ENCODE measurements at regions not wholly inside any gene's neighbourhood (a gene's known extent, or its start where the extent isn't known, plus 50 kb on each side); places are given as distances from the start of the nearest gene placed in this dataset.
"Not testable (repeated sequence)": the region's sequence is repeated elsewhere in the genome, so short reads cannot be mapped to it uniquely, and the experiment has no call there.

DNA sequence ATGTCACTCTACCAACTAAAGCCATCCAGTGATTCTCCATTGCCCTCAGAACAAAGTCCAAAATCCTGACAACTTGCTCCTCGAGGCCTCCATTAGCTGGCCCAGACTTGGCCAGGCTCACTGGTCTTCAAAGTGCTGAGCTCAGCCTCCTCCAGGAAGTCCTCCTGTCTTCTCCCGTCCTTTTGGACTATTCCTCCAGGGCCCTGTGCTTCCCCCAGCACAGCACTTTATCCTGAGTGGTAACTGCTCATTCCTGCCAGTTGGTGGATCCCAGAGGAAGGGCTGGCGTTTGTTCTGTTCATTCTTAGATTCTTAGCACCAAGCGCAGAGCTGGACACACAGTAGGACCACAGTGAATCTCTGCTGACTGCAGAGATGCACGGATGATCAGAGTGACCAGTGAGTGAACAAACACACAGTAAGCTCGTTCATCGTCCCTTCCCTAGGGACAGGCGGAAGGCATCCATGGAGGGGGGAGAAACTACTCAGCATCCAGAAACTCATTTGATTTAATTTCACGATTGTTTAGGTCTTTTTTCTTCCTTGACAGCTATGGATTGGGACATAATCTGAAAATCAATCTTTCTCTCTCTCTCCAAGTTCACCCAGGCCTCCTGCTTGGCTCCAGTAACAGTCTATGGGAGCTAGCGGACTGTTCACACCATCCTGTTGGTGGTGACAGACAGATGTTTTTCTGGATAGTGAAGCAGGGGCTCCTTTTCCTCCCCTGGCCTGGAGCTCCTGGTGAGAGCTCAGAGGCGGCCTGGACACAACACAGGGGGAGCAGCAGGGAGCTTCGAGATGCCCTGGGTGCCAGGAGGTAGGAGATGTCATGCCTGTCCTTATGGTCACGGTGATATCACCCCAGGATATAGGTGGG lies 180.2 kb downstream of the PTPRU start:
- no peak for DNase-seq (ENCODE audit: extremely low read depth in 1 of 2, low read depth in 1 of 2)

- DNase-seq (ENCODE audit: extremely low read depth in 1 of 2, low read depth in 1 of 2): no peak
These were observed 179.5 kb downstream of the PTPRU start for GRCh38 chr1:29415861-29416260.

GRCh38 chr1:29415156-29415830 lies 179.0 kb downstream of the PTPRU start:
- no peak for DNase-seq (ENCODE audit: extremely low read depth in 1 of 2, low read depth in 1 of 2)

DNA sequence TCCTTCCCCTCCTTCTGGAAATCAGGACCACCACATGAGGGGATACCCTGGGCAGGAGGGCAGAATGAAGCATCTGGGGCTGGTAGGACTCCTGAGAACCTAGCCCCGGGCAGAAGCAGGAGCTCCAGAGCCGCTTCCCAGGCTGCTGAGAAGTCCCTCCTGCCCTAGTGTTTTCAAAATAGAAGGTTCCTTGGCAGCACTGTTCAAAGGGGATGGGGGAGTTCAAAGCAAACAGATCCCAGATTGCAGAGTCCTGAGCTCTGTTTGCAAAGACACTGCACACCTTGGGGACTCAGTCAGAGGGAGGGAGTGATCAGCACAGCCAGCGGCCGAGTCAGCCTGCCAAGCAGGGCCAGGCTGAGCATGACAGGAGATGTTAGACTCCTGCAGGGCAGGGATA lies 177.8 kb downstream of the PTPRU start:
- DNase-seq (ENCODE audit: extremely low read depth in 1 of 2, low read depth in 1 of 2): no peak

GRCh38 chr1:29413661-29414060 lies 177.3 kb downstream of the PTPRU start:
- no peak for DNase-seq (ENCODE audit: extremely low read depth in 1 of 2, low read depth in 1 of 2)

GRCh38 chr1:29412591-29412990 lies 176.3 kb downstream of the PTPRU start:
- no peak for DNase-seq (ENCODE audit: extremely low read depth in 1 of 2, low read depth in 1 of 2)

GRCh38 chr1:29410476-29410875 lies 174.2 kb downstream of the PTPRU start:
- no peak for DNase-seq (ENCODE audit: extremely low read depth in 1 of 2, low read depth in 1 of 2)

- no peak for DNase-seq (ENCODE audit: extremely low read depth in 1 of 2, low read depth in 1 of 2)
These were observed 173.3 kb downstream of the PTPRU start for GRCh38 chr1:29409616-29410015.

DNA sequence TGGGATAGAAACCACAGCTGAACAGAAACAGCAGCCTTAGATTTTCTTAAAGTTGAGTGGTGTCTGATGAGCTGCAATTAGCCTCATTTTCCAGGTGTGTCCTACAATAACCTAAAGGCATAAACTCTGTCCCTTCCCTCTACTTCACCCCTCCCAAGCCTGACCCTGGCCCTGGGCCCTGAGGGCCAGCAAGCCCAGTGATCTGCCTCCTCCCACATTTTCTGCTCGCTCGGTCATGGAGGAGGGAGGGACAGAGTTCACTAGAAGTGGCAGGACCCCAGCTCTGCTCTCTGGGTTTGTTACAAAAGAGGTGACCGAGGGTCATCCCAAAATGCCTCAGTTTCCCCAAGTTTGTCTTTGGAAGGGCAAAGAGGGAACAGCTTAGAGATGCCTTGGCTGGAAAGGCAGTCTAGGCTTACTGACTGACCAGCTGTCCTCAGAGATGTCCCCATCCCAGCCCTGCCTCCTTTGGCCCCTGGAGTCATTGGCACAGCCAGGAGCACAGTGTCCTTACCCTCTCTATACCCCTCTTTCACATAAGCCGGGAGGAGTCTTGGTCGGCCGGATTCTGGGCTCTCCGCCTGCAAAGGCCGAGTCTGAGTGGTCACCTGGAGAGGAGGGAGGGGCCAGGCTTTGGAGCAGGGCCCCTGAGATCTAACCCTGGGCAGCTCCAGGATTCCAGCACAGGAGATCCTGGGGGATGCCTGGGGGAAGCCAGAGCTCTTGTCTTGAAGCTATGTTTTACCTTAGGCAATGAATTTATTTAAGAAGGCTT lies 172.7 kb downstream of the PTPRU start:
- no peak for DNase-seq (ENCODE audit: extremely low read depth in 1 of 2, low read depth in 1 of 2)

DNA sequence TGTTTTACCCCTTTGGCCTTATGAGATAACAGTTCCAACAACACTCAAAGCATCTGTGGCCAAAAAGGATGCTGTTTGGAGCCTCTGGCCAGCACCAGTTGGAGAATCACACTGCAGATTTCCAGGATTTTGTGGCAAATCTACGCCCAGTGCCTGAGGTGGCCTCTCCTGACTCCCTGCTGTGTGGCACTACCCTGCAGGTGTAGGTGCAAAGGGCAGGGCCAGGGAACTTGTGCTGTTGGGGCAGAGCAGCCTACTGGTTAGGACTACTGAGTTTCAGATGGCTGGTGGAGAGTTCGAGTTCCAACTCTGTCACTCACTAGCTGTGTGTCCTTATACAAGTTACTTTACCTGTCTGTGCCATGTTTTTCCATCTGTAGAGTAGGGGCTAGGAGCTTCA lies 170.5 kb downstream of the PTPRU start:
- no peak for DNase-seq (ENCODE audit: extremely low read depth in 1 of 2, low read depth in 1 of 2)

GRCh38 chr1:29400203-29400602 lies 163.9 kb downstream of the PTPRU start:
- DNase-seq (ENCODE audit: extremely low read depth in 1 of 2, low read depth in 1 of 2): not testable (repeated sequence)

DNA sequence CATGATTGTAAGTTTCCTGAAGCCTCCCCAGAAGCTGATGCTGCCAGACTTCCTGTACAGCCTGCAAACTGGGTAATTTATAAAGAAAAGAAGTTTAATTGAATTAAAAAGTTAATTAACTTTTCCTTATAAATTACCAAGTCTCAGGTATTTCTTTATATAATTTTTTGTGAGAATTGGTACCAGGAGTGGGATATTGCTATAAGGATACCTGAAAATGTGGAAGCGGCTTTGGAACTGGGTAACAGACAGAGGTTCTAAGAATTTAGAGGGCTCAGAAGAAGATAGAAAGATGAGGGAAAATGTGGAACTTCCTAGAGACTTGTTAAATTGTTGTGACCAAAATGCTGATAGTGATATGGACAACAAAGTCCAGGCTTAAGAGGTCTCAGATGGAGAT lies 163.1 kb downstream of the PTPRU start:
- no peak for DNase-seq (ENCODE audit: extremely low read depth in 1 of 2, low read depth in 1 of 2)

DNA sequence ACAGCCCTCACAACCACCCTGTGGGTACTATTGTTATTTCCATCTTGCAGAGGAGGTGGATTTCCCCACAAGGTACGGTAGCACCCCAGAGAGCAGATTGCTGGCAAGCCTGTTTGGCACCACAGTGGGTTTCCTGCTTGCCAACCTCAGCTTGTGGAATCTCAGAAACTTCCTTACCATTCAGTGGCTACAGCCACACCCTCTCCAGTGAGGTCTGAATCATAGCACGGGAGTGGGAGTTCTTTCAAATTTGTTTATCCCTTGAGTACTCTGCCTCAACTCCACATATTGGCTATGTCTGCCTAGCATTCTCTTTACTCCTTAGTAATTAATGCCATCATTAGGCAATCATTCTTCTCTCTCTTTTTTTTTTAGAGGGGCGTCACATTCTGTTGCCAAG lies 162.1 kb downstream of the PTPRU start:
- no peak for DNase-seq (ENCODE audit: extremely low read depth in 1 of 2, low read depth in 1 of 2)

DNA sequence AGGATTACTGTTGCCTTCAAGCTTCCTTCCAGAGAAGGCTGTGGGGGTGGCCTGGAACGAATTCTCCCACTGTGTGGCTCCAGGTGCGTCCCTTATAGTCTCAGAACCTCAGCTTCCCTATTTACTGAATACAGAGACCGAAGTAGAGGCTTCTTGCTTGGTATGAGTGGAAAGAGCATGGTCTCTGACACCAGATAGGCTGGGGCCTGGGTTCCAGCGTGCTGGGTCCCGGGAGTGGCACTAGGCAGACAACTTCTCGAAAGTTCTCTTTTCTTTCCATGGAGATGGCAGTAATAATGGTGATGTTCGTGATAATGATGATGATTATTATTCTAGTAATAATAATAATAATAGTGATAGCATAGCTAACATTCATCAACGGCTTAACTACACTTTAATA lies 161.7 kb downstream of the PTPRU start:
- DNase-seq (ENCODE audit: extremely low read depth in 1 of 2, low read depth in 1 of 2): no peak

- DNase-seq (ENCODE audit: extremely low read depth in 1 of 2, low read depth in 1 of 2): no peak
These were observed 160.9 kb downstream of the PTPRU start for GRCh38 chr1:29397256-29397590.

GRCh38 chr1:29396438-29397255 lies 160.3 kb downstream of the PTPRU start:
- DNase-seq (ENCODE audit: extremely low read depth in 1 of 2, low read depth in 1 of 2): no peak

DNA sequence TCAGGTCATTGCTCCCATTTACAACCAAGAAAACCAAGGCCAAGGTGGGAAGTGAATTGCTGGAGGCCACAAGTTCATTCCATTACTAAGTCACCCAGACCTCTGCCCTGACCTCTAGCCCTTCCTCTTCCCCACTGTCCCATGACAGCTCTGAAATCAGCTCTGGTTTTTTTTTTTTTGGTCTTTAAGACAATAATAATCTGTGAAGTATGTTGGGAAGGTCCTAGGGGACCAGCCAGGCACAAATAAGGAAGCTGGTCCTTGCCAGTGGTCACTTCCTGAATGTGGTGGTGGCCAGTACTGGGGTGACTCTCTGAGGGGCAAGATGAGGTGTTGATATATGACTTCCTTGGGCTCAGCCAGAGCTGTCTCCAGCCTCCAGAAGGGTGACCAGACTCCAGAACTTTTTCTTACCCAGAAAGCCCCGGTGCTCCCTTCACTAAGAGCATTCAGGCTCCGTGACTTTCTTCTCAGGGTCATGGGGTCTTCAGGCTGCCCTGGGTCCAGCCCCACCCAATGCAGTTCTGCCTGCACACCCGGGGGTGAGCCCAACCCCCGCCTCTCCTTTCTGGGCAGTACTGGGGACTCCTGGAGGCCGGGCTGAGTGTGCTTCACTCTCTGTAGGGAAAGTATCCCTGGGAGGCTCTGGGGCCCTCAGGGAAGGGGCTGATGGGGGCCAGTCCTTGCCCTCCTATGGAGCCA lies 159.6 kb downstream of the PTPRU start:
- no peak for DNase-seq (ENCODE audit: extremely low read depth in 1 of 2, low read depth in 1 of 2)

- DNase-seq (ENCODE audit: extremely low read depth in 1 of 2, low read depth in 1 of 2): no peak
These were observed 158.4 kb downstream of the PTPRU start for GRCh38 chr1:29394521-29395225.

DNA sequence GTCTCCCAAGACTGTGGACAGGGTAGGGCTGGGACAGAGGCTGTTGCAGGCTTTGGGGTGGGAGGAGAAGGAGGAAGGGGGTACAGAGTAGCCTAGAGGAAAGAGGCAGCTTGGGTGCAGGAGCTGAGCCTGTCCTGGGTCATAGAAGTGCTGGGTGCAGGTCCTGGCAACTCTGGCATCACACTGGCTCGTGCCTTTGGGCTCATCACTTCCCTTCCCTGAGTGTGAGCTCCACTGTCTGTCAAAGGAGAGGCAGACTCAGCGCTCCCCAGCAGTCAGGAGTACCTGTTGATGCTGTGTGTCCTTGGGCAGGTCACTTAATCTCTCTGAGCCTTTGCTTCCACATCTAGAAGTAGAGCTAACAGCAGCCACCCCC lies 157.1 kb downstream of the PTPRU start:
- no peak for DNase-seq (ENCODE audit: extremely low read depth in 1 of 2, low read depth in 1 of 2)
